Muscle layer of colon (tissue), 2 donors: ENCODE measurements at regions not wholly inside any gene's neighbourhood (a gene's known extent, or its start where the extent isn't known, plus 50 kb on each side); places are given as distances from the start of the nearest gene placed in this dataset.
"Not testable (repeated sequence)": the region's sequence is repeated elsewhere in the genome, so short reads cannot be mapped to it uniquely, and the experiment has no call there.

Experiments used
- H3K27ac ChIP-seq: one replicate; pipeline ENCODE4 v1.7.0; 2013; ENCODE audit warnings: low read depth, mild to moderate bottlenecking, low read length, moderate library complexity
- H3K27me3 ChIP-seq, 2 donors: one replicate each; pipeline ENCODE4 v1.7.0; 2013; ENCODE audit warnings: low read length in 2 of 2, mild to moderate bottlenecking in 2 of 2; ENCODE audit not compliant: insufficient read depth in 2 of 2, control insufficient read depth in 1 of 2
- H3K36me3 ChIP-seq: one replicate; pipeline ENCODE4 v1.7.0; 2013; ENCODE audit warnings: mild to moderate bottlenecking, low read length; ENCODE audit not compliant: insufficient read depth
- H3K4me1 ChIP-seq: one replicate; pipeline ENCODE4 v1.7.0; 2013; ENCODE audit warnings: mild to moderate bottlenecking, low read length; ENCODE audit not compliant: insufficient read depth
- H3K4me3 ChIP-seq, 2 donors: one replicate each; pipeline ENCODE4 v1.7.0; 2013; ENCODE audit warnings: low read length in 2 of 2, low read depth in 1 of 2, mild to moderate bottlenecking in 1 of 2, moderate library complexity in 1 of 2
- H3K9ac ChIP-seq: one replicate; pipeline ENCODE4 v1.7.0; 2013; ENCODE audit warnings: low read length
- H3K9me3 ChIP-seq: one replicate; pipeline ENCODE4 v1.7.0; 2013; ENCODE audit warnings: mild to moderate bottlenecking, low read length
- donor health status: abdominal sarcoma.
- donor health status: Adenocarcinoma of cecum.

DNA sequence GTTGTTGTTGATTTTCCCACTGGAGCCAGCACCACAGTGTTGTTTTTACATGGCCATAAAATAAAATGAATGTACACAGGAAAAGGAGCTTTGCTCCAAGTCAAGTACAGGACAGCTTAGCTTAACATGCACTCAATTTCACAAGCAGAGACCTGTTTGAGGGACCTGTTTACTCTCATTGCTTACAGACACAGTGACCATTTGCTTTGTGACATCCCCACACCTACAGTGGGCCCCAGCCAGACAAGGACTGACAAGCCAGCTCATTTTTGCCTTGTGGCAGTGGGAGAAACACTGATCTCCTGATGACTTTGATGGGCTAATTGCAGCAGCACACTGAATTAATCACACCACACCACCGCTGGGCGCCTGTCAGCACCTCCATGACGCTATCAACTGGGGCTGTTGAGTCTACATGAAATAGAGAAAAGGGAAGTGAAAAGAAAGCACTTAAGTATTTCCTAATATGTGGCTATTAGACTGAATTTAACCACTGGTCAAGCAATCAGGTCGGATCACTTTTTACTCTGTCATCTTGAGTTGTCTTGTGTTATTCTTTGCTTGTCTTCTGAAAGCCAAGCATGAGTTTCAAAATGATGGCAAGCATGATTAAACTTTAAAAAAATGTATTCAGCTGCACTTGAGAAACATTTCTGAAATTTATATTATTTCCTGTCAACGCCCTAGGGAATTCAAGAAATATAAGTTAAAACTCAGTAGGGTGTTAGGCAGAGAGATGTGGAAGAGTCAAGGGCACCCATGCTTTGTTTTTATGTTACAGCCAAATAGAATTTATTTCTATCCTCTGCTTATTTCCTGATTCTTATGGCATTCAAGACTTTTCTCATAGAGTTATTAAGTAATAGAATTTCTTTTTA is 557.7 kb downstream of the RAB28 start:
- no peak overlapping the region for H3K4me3 ChIP-seq
- H3K27ac ChIP-seq = no peak overlapping the region
- no peaks in the 10 kb centered on the region for H3K4me1 ChIP-seq
- H3K9ac ChIP-seq = no peak overlapping the region
- H3K27me3 ChIP-seq = no peaks in the 10 kb centered on the region
- H3K36me3 ChIP-seq = no peaks in the 10 kb centered on the region
- H3K9me3 ChIP-seq = no peaks in the 10 kb centered on the region

DNA sequence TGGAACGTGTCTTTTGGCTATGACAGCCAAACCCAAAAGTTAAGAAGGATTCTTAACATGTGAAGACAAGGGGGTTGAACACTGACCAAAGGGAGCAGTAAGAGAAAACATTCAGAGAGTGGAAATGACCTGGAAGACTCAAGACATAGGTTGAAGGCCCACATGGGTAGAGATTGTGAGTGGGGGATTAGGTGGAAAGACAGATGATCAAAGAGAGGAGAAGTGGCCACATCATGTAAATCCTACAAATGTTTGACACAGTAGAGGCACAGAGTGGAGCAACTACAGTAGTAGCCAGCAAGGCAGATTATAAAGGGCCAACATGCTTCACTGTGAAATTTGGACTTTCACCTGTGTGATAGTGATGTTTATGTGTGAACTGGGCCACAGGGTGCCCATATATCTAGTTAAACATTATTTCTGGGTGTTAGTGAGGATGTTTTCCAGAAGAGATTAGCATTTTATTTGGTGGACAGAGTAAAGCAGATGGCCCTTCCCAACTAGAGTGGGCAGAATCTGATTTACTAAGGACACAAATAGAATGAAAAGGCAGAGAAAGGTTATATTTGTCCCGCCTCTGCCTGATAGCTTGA is 559.3 kb downstream of the RAB28 start:
- Histone ChIP-seq H3K27ac (no peak overlapping the region), H3K27me3 (no peaks in the 10 kb centered on the region), H3K9ac (no peak overlapping the region), H3K4me3 (no peak overlapping the region), H3K36me3 (no peaks in the 10 kb centered on the region), H3K9me3 (no peaks in the 10 kb centered on the region), H3K4me1 (no peaks in the 10 kb centered on the region)

DNA sequence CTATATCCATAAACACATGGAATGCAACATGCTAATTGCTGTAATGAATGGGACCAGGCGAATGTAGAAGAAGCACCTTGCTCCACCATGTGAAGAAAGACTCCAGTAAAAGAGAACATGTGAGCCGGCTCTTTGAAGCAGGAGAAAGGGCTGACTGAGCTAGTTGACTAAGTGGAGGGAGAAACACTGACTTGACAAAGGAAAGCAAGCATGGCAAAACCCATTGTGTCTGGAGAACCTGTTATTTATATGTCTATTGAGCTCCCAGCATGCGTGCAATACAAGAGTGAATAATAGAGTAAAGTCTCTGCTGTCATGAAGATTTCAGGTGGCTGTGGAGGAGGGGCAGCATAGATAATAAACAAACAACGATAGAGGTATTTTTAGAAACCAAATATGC is 559.9 kb downstream of the RAB28 start:
- H3K27me3 ChIP-seq = no peaks in the 10 kb centered on the region
- no peak overlapping the region for H3K27ac ChIP-seq
- no peaks in the 10 kb centered on the region for H3K36me3 ChIP-seq
- no peaks in the 10 kb centered on the region for H3K4me1 ChIP-seq
- H3K9me3 ChIP-seq = no peaks in the 10 kb centered on the region
- no peak overlapping the region for H3K9ac ChIP-seq
- no peak overlapping the region for H3K4me3 ChIP-seq

DNA sequence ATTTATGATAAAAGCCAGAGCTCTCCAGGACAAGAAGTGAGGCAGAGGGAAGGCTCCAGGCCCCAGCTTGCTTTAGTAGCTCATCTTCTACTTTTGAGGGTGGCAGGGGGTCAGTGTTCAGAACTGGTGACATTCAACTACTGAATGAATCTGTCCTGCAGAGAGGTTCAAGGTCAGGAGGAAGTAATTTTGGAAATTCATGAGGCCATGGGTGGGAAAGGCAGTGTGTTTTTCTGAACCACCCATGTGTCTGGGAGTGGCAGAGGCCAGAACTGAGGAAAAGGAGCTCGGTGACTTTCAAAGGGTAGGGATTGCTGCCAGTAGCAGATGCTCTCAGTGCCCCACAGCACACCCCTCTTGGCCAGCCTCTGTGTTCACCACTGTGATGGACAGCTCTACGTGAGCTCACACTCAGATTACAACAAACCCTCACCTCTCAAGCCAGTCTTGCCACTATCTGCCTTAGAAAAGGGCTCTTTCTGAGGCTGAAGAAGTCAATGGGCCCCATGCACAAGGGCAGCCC is 571.2 kb downstream of the RAB28 start:
- Histone ChIP-seq H3K27me3 (no peaks in the 10 kb centered on the region), H3K27ac (no peak overlapping the region), H3K9me3 (no peaks in the 10 kb centered on the region)

DNA sequence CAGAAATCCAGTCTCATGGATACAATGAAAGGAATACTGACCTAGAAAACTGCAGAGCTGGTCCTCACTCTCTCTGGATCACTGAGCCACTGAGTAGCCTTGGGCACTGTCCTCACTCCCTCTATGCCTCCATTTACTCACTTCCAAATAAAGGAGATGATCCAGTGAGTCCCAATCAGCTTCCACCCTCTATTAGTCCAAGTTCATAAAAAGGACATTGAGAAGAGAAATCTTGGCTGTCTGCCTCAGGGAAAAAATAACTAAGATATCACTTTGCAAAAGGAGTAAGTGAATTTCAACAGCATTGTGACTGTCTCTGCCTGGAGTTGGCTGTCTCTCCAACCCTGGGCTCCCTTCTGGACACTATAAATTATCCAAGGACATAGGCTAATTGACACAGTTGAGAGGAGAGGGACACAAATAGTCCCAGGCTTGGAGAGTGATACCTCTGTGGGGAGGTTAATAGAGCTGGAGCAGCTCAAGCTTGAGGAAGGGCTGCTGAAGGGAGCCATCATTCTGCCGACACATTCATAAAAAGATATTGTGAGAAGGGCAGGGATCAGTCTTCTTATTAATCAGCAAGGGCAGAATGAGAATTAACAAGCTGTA is 572.3 kb downstream of the RAB28 start:
- no peaks in the 10 kb centered on the region for H3K27me3 ChIP-seq
- H3K9me3 ChIP-seq = no peaks in the 10 kb centered on the region
- no peaks in the 10 kb centered on the region for H3K36me3 ChIP-seq
- H3K4me1 ChIP-seq = no peaks in the 10 kb centered on the region
- H3K27ac ChIP-seq = no peak overlapping the region
- no peak overlapping the region for H3K9ac ChIP-seq
- no peak overlapping the region for H3K4me3 ChIP-seq

More for the DNA sequence above, 571.2 kb downstream of the RAB28 start:
- H3K4me3 ChIP-seq = no peak overlapping the region
- no peak overlapping the region for H3K9ac ChIP-seq
- H3K36me3 ChIP-seq = no peaks in the 10 kb centered on the region
- no peaks in the 10 kb centered on the region for H3K4me1 ChIP-seq

DNA sequence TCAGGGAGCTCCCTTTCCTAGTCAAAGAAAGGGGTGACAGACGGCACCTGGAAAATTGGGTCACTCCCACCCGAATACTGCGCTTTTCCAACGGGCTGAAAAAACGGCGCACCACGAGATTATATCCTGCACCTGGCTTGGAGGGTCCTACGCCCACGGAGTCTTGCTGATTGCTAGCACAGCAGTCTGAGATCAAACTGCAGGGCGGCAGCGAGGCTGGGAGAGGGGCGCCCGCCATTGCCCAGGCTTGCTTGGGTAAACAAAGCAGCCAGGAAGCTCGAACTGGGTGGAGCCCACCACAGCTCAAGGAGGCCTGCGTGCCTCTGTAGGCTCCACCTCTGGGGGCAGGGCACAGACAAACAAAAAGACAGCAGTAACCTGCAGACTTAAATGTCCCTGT is 580.5 kb downstream of the RAB28 start:
- not testable (repeated sequence) for H3K4me1 ChIP-seq, H3K36me3 ChIP-seq, H3K27me3 ChIP-seq, H3K27ac ChIP-seq, H3K9me3 ChIP-seq, H3K9ac ChIP-seq, H3K4me3 ChIP-seq

DNA sequence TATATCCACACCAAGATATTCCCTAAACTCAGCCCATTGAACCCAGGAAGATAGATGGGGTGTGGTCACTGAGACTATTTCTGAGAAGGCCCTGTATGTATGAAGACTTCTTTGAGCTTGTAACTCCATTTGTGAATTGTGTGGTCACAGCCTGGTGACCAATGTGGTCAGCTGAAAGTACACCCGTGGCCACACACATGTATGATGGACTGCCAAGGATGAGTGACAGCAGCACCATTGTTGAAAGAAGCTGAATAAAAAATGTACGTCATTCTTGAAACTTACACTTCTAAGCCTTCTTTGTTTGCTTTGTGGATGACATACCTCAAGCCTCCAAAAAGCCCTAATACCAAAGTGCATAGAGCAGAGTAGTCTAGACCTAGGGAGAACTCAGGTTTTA is 581.4 kb downstream of the RAB28 start:
- no peak overlapping the region for H3K4me3 ChIP-seq
- H3K36me3 ChIP-seq = no peaks in the 10 kb centered on the region
- no peak overlapping the region for H3K27ac ChIP-seq
- H3K4me1 ChIP-seq = no peaks in the 10 kb centered on the region
- no peaks in the 10 kb centered on the region for H3K27me3 ChIP-seq
- no peaks in the 10 kb centered on the region for H3K9me3 ChIP-seq
- no peak overlapping the region for H3K9ac ChIP-seq

DNA sequence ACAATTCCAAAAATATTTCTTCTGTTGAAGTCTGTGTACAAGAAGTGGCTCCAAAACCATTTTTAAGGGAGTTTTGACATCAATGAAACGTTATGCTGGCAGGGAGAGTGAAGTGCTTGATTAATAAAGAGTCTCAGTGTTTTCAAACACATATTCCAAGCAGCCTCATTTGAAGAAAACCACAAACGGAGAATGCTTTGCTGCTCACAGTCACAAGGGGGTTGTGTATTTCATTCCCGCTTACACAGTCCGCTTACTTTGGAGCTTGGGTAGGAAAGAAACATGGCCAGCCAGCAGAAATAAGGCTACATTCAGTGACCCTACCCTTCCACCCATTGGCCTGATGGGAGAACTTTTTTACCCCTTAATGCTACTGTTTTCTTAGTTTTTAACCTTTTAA is 586.2 kb downstream of the RAB28 start:
- Histone ChIP-seq H3K4me1 (no peaks in the 10 kb centered on the region), H3K9me3 (no peaks in the 10 kb centered on the region), H3K9ac (no peak overlapping the region), H3K27me3 (no peaks in the 10 kb centered on the region), H3K27ac (no peak overlapping the region), H3K4me3 (no peak overlapping the region), H3K36me3 (no peaks in the 10 kb centered on the region)

DNA sequence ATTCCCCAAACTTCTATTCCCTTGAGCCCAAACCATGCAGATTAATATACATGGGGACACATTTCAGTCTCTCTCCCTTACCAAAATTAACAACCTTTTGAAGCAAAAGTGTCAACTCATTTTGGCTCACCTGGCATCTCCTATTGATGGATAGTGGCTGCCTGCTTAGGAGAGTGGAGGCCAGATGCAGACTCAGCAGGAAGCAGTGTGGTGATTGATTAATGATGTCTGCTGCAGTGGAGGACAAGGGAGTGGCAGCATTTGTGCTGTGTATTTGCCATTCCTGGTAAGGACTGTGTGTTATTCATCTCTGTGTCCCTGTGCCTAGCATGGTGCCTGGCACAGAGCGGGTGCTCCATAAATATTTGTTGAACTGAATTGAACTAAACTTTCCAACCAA is 590.1 kb downstream of the RAB28 start:
- Histone ChIP-seq H3K4me3 (no peak overlapping the region), H3K9me3 (no peaks in the 10 kb centered on the region), H3K4me1 (no peaks in the 10 kb centered on the region), H3K36me3 (no peaks in the 10 kb centered on the region), H3K27ac (no peak overlapping the region), H3K27me3 (no peaks in the 10 kb centered on the region), H3K9ac (no peak overlapping the region)

DNA sequence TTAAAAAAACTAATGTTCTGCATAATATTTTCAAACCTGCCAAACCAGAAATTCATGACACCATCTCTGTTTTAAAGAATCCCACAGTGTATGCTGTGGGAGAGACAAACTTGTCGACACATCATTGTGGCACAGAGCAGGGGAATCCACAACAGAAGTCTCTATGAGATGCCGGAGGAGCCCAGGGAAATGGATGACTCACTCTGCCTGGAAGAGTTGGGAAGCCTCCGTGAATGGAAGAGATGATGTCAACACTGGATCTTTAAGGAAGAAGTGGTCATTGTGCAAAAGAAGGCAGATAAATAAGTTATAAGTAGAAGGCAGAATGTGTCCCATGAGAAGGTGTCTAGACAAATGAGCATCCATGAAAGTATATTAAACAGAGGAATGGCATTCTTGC is 595.1 kb downstream of the RAB28 start:
- Histone ChIP-seq H3K27ac (no peak overlapping the region), H3K4me1 (no peaks in the 10 kb centered on the region), H3K27me3 (no peaks in the 10 kb centered on the region), H3K9me3 (no peaks in the 10 kb centered on the region), H3K36me3 (no peaks in the 10 kb centered on the region), H3K4me3 (no peak overlapping the region), H3K9ac (no peak overlapping the region)

DNA sequence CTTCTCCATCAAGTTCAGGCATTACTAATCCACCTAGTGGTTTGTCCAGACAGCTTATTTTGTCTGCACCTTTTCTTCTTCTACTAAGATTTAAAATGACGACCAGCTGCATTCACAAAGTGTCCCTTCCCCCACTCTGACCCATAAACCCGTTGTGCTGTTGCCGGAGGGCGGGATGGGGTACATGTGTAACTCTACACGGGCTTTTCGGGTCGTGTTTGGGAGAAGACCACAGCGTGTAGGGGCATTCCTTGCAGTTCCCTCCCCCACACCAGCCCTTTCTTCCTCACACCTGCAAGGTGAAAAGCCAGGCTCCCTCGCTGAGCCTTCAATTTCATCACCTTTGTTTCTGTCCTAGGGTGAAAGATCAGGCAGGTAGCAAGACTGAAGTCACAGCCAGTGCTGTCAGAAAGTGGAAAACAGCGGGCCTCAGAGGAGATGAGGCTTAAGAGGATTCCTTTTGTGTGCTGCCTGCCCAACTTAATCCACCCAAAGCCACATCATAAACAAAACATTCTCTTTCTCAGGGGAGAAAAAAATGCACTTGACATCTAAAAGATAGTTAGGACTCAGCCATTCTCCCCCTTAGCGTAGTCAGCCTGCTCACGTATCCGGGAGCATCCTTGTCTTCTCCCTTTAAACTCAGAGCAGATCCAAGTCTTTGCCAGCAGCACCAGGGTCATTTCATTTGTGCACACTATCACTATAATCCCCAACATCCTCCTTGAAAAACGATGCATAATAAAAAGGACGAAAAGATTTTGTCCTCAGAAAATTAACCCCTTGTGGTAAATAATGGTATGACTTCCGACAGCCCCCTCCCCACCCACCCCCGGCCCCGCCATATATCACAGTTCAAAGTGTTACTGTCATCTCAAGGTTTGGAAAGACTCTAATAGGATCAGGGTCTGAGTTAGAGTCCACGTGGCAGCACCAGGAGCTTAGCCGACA is 599.0 kb downstream of the RAB28 start:
- no peaks in the 10 kb centered on the region for H3K36me3 ChIP-seq
- no peak overlapping the region for H3K27ac ChIP-seq
- H3K9me3 ChIP-seq = no peaks in the 10 kb centered on the region
- no peak overlapping the region for H3K4me3 ChIP-seq
- no peak overlapping the region for H3K9ac ChIP-seq
- H3K27me3 ChIP-seq = no peaks in the 10 kb centered on the region
- H3K4me1 ChIP-seq = no peaks in the 10 kb centered on the region
